Right atrium auricular region (tissue), 2 donors: ENCODE measurements at regions not wholly inside any gene's neighbourhood (a gene's known extent, or its start where the extent isn't known, plus 50 kb on each side); places are given as distances from the start of the nearest gene placed in this dataset.
"Not testable (repeated sequence)": the region's sequence is repeated elsewhere in the genome, so short reads cannot be mapped to it uniquely, and the experiment has no call there.

Experiments
- DNase-seq: peaks from one replicate; pipeline ENCODE4 v3.0.0-alpha.2; 2019; ENCODE audit warnings: low spot score
- H3K27ac ChIP-seq, 2 donors: fragments of 200-600 bp; sonication (generic); 1 replicate in 1 of 2; 2 replicates in 1 of 2; pipeline ENCODE4 v1.5.1; 2016 to 2019
- H3K27me3 ChIP-seq, 2 donors: fragments of 200-600 bp; sonication (generic); one replicate each; pipeline versions ENCODE4 v1.5.1 to v1.6.0; 2017 to 2019
- H3K36me3 ChIP-seq: fragments of 200-600 bp; sonication (generic); one replicate; pipeline ENCODE4 v1.5.1; 2016
- H3K4me1 ChIP-seq, 2 donors: fragments of 200-600 bp; sonication (generic); one replicate each; pipeline versions ENCODE4 v1.5.1 to v1.6.0; 2017 to 2019
- H3K4me3 ChIP-seq, 2 donors: fragments of 200-600 bp; sonication (generic); 1 replicate in 1 of 2; 2 replicates in 1 of 2; pipeline ENCODE4 v1.5.1; 2017 to 2019; ENCODE audit warnings: mild to moderate bottlenecking in 1 of 2, moderate library complexity in 1 of 2
- H3K9me3 ChIP-seq, 2 donors: fragments of 200-600 bp; sonication (generic); one replicate each; pipeline ENCODE4 v1.5.1; 2019
- TF ChIP-seq, protein P1 (sequence below), 2 donors: fragments of 200-600 bp; sonication (generic); IDR thresholded peaks; one replicate each; pipeline ENCODE4 v1.5.1; 2019; ENCODE audit warnings: antibody characterized with exemption in 2 of 2

DNA sequence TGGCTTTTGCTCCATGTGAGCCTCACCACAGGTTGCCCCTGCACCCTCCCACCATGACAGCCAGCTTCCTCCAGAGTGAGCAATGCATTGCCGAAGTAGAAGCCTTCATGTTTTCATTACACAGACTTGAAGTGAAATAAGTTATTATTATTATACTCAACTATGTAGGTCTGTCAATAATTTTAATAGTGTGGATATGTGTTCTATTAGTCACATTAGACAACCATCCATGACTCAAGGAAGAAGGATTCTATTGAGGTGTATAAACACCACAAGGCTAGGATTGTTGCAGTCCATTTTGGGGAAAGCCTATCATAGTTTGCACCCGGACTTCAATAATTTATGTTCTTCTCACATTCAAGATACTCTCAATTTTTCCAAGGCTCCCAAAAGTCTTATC lies 369.5 kb downstream of the TAF11L14 start:
- TF ChIP-seq, protein P1, sequence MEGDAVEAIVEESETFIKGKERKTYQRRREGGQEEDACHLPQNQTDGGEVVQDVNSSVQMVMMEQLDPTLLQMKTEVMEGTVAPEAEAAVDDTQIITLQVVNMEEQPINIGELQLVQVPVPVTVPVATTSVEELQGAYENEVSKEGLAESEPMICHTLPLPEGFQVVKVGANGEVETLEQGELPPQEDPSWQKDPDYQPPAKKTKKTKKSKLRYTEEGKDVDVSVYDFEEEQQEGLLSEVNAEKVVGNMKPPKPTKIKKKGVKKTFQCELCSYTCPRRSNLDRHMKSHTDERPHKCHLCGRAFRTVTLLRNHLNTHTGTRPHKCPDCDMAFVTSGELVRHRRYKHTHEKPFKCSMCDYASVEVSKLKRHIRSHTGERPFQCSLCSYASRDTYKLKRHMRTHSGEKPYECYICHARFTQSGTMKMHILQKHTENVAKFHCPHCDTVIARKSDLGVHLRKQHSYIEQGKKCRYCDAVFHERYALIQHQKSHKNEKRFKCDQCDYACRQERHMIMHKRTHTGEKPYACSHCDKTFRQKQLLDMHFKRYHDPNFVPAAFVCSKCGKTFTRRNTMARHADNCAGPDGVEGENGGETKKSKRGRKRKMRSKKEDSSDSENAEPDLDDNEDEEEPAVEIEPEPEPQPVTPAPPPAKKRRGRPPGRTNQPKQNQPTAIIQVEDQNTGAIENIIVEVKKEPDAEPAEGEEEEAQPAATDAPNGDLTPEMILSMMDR (IDR thresholded peaks at IDR 0.05), result no peak
- Histone ChIP-seq H3K27me3 (no peaks in the 10 kb centered on the region), H3K4me3 (no peak overlapping the region)

DNA sequence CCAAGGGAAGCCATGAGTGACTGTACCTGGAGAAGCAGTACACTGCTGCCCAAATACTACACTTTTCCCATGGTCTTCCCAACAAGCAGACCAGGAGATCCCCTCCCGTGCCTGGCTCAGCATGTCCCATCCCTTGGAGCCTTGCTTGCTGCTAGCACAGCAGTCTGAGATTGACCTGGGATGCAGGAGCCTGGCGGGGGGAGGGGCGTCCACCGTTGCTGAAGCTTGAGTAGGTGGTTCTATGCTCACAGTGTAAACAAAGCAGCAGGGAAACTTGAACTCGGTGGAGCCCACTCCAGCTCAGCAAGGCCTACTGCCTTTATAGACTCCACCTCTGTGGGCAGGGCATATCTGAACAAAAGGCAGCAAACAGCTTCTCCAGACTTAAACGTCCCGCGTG lies 372.0 kb downstream of the TAF11L14 start:
- not testable (repeated sequence) for H3K27me3 ChIP-seq, DNase-seq, H3K9me3 ChIP-seq, H3K27ac ChIP-seq, H3K4me1 ChIP-seq, H3K36me3 ChIP-seq, H3K4me3 ChIP-seq

More for the DNA sequence above, 369.5 kb downstream of the TAF11L14 start:
- Histone ChIP-seq H3K4me1 (no peaks in the 10 kb centered on the region), H3K27ac (no peak overlapping the region), H3K36me3 (no peaks in the 10 kb centered on the region), H3K9me3 (no peaks in the 10 kb centered on the region)
- no peak for DNase-seq

DNA sequence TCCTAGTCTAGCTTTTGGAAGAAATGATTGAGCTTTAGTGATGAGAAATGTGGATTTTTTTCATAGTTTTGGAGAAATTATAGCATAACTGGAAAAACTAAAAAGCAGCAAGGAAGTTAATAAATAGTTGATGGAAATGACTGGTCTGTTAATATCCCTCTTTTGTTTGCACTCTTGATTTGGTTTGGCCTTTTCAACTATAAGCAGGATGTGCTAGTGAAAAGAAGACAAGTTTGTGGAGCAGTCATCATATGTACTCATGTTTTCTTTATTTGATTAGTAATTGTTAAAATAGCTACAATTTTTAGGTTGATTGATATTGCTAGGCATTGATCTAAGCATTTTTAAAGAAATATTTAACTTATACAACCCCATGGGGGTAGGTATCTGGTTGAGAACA lies 374.7 kb downstream of the TAF11L14 start:
- Histone ChIP-seq H3K36me3 (no peaks in the 10 kb centered on the region), H3K9me3 (no peaks in the 10 kb centered on the region), H3K27ac (no peak overlapping the region), H3K4me1 (no peaks in the 10 kb centered on the region), H3K4me3 (no peak overlapping the region), H3K27me3 (no peaks in the 10 kb centered on the region)
- TF ChIP-seq, protein P1 (IDR thresholded peaks at IDR 0.05), result no peak
- DNase-seq, result no peak

DNA sequence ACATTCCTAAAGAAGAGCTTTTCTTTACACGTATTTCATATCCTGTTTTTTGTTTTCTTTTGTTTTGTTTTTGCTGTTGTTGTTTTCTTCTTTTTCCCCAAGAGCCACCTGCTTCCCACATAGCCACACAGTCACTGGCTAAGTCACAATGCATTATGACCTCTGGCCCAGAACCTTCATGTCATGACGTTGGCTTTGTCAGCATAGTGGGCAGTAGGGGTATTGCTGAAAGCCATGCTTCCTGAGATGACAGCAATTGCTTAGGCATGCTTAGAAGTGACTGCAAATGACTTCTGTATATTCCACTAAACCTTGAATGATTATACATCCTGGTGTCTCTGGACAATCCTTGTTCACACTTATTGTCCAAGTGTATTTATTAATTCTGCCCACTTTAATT lies 375.8 kb downstream of the TAF11L14 start:
- no peaks in the 10 kb centered on the region for H3K9me3 ChIP-seq
- H3K27me3 ChIP-seq, result no peaks in the 10 kb centered on the region
- no peaks in the 10 kb centered on the region for H3K4me1 ChIP-seq
- TF ChIP-seq, protein P1 (IDR thresholded peaks at IDR 0.05), result no peak
- no peak overlapping the region for H3K4me3 ChIP-seq
- H3K27ac ChIP-seq, result no peak overlapping the region
- DNase-seq, result no peak
- no peaks in the 10 kb centered on the region for H3K36me3 ChIP-seq

DNA sequence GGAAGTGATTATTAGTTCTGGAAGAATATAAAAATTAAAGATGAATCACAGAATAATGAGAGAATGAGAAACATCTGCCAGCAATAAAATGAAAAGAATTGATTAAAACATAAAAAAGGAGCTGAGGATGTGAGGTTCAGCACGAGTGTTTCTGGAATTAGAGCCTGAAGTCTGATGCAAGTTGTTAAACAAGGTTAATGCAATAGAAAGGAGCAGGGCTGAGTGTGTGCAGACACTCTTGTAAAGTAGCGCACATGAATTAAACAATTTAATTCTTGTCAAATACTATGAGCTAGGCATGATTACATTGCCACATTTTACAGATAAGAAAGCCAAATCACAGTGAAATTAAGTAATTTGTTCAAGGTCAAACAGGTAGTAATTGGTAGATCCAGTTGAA lies 384.2 kb downstream of the TAF11L14 start:
- Histone ChIP-seq H3K4me3 (no peak overlapping the region), H3K36me3 (no peaks in the 10 kb centered on the region), H3K27ac (no peak overlapping the region), H3K9me3 (peaks cover 0 to 13% of the 10 kb centered on the region in 2 donors), H3K4me1 (no peaks in the 10 kb centered on the region), H3K27me3 (no peaks in the 10 kb centered on the region)
- TF ChIP-seq, protein P1 (IDR thresholded peaks at IDR 0.05), result no peak
- no peak for DNase-seq

DNA sequence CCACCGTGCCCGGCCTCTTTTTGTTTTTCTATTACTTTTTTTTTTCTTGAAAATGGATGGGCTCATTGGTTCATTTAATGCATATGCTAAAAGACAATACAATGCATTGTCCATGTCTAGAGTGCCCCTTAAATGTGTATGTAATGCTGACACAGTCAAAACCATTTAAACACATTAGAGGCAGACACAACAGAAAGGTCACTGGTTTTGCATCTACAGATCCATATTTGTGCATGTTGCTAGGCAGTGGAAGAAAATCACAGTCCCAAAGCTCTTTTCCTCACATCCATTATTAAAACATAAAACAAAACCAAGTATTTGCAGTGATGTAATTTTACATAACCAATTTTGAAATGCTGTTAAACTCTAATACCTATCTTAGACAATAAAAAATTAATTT lies 389.0 kb downstream of the TAF11L14 start:
- DNase-seq, result no peak
- Histone ChIP-seq H3K4me3 (no peak overlapping the region), H3K9me3 (no peaks in the 10 kb centered on the region), H3K36me3 (no peaks in the 10 kb centered on the region), H3K27me3 (no peaks in the 10 kb centered on the region), H3K27ac (no peak overlapping the region), H3K4me1 (no peaks in the 10 kb centered on the region)
- TF ChIP-seq, protein P1 (IDR thresholded peaks at IDR 0.05), result no peak
